ENCODE measurements at regions not wholly inside any gene's neighbourhood (a gene's known extent, or its start where the extent isn't known, plus 50 kb on each side); places are given as distances from the start of the nearest gene placed in this dataset.

DNA sequence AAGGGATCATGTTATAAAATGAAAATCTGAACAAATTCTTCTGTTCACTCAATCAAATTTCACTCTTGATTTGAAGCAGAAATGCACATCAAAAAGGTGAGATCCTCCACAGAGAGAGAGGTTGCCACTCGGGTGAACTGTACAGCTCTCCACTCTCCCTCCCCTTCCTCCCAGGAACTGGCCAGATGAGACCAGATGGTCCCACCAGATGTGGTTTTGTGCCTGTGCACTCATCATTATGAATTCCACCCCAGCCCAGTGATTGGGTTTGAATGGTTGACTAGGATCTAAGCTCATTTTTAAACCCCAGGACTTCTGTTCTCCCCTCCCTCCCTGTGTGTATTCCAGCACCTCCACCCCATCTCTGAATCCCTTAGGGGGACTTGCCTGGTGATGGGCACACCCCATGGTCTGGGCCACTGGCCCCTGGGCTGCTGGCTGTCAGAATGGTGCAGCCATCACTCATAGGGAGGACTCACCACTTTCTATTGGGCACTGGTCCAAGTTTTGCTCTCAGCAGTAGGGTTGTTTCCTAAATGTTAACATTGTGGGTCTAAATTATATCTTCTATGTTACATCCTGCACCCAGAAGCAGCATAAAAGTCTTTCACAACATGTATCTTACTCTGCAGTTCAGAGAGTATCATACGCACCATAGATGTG, 393.1 kb downstream of the TNS3 start:
- DNase-seq (ENCODE audit: low spot score) (no peak), ATAC-seq (no peak)
- Mint-ChIP-seq H3K9me3 (no peaks in the 10 kb centered on the region), H3K27ac (no peak overlapping the region), H3K27me3 (ENCODE audit: low read depth) (no peaks in the 10 kb centered on the region), H3K4me1 (peaks cover 5% of the 10 kb centered on the region; the same call in 1 of the 2 replicates), H3K36me3 (no peaks in the 10 kb centered on the region), H3K4me3 (no peak overlapping the region)
- ChIA-PET POLR2A (no interaction called here), CTCF (interaction anchor here (0.8 to 1.4 kb wide), 2 partner anchors 65 kb away, joined by 4 to 5 read pairs; no protein-coding TSS in a partner anchor)
- no peak for TF ChIP-seq ZNF263 (CRISPR knock-in tag; IDR thresholded peaks at IDR 0.05; ENCODE audit: low read depth)
- no peak for TF ChIP-seq NR1H2 (CRISPR knock-in tag; IDR thresholded peaks at IDR 0.05)
- no peak for TF ChIP-seq PRRX2 (CRISPR knock-in tag; IDR thresholded peaks at IDR 0.05)
- TF ChIP-seq MYBL2 (CRISPR knock-in tag; IDR thresholded peaks at IDR 0.05), result no peak
- TF ChIP-seq, protein P1, sequence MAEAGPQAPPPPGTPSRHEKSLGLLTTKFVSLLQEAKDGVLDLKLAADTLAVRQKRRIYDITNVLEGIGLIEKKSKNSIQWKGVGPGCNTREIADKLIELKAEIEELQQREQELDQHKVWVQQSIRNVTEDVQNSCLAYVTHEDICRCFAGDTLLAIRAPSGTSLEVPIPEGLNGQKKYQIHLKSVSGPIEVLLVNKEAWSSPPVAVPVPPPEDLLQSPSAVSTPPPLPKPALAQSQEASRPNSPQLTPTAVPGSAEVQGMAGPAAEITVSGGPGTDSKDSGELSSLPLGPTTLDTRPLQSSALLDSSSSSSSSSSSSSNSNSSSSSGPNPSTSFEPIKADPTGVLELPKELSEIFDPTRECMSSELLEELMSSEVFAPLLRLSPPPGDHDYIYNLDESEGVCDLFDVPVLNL (CRISPR knock-in tag; IDR thresholded peaks at IDR 0.05; ENCODE audit: borderline replicate concordance, low read depth), result no peak
- TF ChIP-seq GRHL2 (CRISPR knock-in tag; IDR thresholded peaks at IDR 0.05; ENCODE audit: insufficient replicate concordance, severe bottlenecking), result no peak
- no peak for TF ChIP-seq ZNF416 (CRISPR knock-in tag; IDR thresholded peaks at IDR 0.05)
- TF ChIP-seq, protein P2, sequence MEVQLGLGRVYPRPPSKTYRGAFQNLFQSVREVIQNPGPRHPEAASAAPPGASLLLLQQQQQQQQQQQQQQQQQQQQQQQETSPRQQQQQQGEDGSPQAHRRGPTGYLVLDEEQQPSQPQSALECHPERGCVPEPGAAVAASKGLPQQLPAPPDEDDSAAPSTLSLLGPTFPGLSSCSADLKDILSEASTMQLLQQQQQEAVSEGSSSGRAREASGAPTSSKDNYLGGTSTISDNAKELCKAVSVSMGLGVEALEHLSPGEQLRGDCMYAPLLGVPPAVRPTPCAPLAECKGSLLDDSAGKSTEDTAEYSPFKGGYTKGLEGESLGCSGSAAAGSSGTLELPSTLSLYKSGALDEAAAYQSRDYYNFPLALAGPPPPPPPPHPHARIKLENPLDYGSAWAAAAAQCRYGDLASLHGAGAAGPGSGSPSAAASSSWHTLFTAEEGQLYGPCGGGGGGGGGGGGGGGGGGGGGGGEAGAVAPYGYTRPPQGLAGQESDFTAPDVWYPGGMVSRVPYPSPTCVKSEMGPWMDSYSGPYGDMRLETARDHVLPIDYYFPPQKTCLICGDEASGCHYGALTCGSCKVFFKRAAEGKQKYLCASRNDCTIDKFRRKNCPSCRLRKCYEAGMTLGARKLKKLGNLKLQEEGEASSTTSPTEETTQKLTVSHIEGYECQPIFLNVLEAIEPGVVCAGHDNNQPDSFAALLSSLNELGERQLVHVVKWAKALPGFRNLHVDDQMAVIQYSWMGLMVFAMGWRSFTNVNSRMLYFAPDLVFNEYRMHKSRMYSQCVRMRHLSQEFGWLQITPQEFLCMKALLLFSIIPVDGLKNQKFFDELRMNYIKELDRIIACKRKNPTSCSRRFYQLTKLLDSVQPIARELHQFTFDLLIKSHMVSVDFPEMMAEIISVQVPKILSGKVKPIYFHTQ (CRISPR knock-in tag; IDR thresholded peaks at IDR 0.05), result no peak
- TF ChIP-seq SP1 (CRISPR knock-in tag; conservative IDR thresholded peaks at IDR 0.05), result no peak

DNA sequence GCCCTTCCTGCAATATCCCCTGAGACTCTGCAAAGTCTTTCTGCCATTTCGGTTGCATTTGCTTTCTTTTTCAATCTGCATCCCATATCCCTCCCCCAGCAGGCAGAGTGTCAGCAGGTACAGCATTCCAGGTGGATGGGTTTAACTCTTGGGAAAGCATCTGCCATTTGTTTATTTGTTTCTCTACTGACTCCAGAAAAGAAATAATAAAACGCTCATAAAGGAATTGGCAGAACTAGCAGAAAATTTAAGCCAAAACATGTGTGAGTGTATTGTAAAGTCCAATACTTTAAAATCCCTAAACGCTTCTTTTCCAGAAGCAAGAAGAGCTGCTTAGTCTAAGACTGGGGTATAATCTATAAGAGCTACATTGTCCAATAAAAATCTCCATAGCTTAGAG, 393.8 kb downstream of the TNS3 start:
- Mint-ChIP-seq H3K9me3 (no peaks in the 10 kb centered on the region), H3K27me3 (ENCODE audit: low read depth) (no peaks in the 10 kb centered on the region), H3K27ac (no peak overlapping the region), H3K4me1 (peaks cover 5% of the 10 kb centered on the region; the same call in 1 of the 2 replicates), H3K36me3 (no peaks in the 10 kb centered on the region), H3K4me3 (no peak overlapping the region)
- TF ChIP-seq, protein P3, sequence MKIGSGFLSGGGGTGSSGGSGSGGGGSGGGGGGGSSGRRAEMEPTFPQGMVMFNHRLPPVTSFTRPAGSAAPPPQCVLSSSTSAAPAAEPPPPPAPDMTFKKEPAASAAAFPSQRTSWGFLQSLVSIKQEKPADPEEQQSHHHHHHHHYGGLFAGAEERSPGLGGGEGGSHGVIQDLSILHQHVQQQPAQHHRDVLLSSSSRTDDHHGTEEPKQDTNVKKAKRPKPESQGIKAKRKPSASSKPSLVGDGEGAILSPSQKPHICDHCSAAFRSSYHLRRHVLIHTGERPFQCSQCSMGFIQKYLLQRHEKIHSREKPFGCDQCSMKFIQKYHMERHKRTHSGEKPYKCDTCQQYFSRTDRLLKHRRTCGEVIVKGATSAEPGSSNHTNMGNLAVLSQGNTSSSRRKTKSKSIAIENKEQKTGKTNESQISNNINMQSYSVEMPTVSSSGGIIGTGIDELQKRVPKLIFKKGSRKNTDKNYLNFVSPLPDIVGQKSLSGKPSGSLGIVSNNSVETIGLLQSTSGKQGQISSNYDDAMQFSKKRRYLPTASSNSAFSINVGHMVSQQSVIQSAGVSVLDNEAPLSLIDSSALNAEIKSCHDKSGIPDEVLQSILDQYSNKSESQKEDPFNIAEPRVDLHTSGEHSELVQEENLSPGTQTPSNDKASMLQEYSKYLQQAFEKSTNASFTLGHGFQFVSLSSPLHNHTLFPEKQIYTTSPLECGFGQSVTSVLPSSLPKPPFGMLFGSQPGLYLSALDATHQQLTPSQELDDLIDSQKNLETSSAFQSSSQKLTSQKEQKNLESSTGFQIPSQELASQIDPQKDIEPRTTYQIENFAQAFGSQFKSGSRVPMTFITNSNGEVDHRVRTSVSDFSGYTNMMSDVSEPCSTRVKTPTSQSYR (CRISPR knock-in tag; IDR thresholded peaks at IDR 0.05), result no peak
- TF ChIP-seq, protein P4, sequence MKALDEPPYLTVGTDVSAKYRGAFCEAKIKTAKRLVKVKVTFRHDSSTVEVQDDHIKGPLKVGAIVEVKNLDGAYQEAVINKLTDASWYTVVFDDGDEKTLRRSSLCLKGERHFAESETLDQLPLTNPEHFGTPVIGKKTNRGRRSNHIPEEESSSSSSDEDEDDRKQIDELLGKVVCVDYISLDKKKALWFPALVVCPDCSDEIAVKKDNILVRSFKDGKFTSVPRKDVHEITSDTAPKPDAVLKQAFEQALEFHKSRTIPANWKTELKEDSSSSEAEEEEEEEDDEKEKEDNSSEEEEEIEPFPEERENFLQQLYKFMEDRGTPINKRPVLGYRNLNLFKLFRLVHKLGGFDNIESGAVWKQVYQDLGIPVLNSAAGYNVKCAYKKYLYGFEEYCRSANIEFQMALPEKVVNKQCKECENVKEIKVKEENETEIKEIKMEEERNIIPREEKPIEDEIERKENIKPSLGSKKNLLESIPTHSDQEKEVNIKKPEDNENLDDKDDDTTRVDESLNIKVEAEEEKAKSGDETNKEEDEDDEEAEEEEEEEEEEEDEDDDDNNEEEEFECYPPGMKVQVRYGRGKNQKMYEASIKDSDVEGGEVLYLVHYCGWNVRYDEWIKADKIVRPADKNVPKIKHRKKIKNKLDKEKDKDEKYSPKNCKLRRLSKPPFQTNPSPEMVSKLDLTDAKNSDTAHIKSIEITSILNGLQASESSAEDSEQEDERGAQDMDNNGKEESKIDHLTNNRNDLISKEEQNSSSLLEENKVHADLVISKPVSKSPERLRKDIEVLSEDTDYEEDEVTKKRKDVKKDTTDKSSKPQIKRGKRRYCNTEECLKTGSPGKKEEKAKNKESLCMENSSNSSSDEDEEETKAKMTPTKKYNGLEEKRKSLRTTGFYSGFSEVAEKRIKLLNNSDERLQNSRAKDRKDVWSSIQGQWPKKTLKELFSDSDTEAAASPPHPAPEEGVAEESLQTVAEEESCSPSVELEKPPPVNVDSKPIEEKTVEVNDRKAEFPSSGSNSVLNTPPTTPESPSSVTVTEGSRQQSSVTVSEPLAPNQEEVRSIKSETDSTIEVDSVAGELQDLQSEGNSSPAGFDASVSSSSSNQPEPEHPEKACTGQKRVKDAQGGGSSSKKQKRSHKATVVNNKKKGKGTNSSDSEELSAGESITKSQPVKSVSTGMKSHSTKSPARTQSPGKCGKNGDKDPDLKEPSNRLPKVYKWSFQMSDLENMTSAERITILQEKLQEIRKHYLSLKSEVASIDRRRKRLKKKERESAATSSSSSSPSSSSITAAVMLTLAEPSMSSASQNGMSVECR (CRISPR knock-in tag; IDR thresholded peaks at IDR 0.05; ENCODE audit: borderline replicate concordance), result no peak
- TF ChIP-seq NR1H2 (CRISPR knock-in tag; IDR thresholded peaks at IDR 0.05), result no peak
- TF ChIP-seq JUN (CRISPR knock-in tag; IDR thresholded peaks at IDR 0.05), result no peak
- TF ChIP-seq, protein P5, sequence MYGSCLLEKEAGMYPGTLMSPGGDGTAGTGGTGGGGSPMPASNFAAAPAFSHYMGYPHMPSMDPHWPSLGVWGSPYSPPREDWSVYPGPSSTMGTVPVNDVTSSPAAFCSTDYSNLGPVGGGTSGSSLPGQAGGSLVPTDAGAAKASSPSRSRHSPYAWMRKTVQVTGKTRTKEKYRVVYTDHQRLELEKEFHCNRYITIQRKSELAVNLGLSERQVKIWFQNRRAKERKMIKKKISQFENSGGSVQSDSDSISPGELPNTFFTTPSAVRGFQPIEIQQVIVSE (CRISPR knock-in tag; IDR thresholded peaks at IDR 0.05; ENCODE audit: borderline replicate concordance), result no peak
- ChIA-PET POLR2A (no interaction called here), CTCF (interaction anchor here (1.4 kb wide), 1 partner anchor 66 kb away, joined by 4 read pairs; no protein-coding TSS in a partner anchor)
- ATAC-seq (no peak), DNase-seq (ENCODE audit: low spot score) (no peak)
